DND-41 (cell line): ENCODE measurements at regions not wholly inside any gene's neighbourhood (a gene's known extent, or its start where the extent isn't known, plus 50 kb on each side); places are given as distances from the start of the nearest gene placed in this dataset.

Experiments
- CTCF ChIP-seq: IDR thresholded peaks from 2 replicates; pipeline ENCODE4 v1.5.1; 2012; ENCODE audit warnings: borderline replicate concordance, low read length, moderate library complexity, mild to moderate bottlenecking; ENCODE audit not compliant: poor library complexity, severe bottlenecking; ENCODE audit errors: extremely low read depth
- EZH2 ChIP-seq: IDR thresholded peaks from 3 replicates; pipeline ENCODE4 v1.6.1; 2012; ENCODE audit warnings: borderline replicate concordance, low read depth, mild to moderate bottlenecking, moderate library complexity, low read length, inconsistent platforms; ENCODE audit not compliant: severe bottlenecking

GRCh38 chr7:153938451-153938850 lies 113.7 kb upstream of the DPP6 start:
- no peak for TF ChIP-seq EZH2
- TF ChIP-seq CTCF = no peak
